ENCODE measurements at regions not wholly inside any gene's neighbourhood (a gene's known extent, or its start where the extent isn't known, plus 50 kb on each side); places are given as distances from the start of the nearest gene placed in this dataset.

DNA sequence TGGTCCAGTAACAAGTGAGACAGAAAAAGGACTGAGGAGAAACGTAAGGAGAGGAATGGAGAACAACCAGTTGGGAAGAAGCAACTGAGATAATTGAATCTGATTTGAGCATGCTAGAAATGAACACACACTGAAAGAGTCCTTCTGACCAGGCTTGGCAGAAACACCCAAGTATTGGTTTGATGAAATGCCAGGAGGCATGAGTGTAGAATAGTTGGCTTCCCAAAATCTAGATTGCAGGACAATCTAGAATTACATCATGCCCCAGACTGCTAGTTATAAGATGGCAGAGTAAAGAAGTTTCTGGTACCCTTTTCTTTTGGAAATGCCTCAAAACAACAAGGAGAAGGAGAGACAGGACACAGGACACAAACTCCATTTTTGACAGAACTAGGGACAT lies 189.7 kb upstream of the STT3B start:
- TF ChIP-seq, protein P1, sequence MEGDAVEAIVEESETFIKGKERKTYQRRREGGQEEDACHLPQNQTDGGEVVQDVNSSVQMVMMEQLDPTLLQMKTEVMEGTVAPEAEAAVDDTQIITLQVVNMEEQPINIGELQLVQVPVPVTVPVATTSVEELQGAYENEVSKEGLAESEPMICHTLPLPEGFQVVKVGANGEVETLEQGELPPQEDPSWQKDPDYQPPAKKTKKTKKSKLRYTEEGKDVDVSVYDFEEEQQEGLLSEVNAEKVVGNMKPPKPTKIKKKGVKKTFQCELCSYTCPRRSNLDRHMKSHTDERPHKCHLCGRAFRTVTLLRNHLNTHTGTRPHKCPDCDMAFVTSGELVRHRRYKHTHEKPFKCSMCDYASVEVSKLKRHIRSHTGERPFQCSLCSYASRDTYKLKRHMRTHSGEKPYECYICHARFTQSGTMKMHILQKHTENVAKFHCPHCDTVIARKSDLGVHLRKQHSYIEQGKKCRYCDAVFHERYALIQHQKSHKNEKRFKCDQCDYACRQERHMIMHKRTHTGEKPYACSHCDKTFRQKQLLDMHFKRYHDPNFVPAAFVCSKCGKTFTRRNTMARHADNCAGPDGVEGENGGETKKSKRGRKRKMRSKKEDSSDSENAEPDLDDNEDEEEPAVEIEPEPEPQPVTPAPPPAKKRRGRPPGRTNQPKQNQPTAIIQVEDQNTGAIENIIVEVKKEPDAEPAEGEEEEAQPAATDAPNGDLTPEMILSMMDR (IDR thresholded peaks at IDR 0.05; ENCODE audit: low read depth, low read length): no peak
- TF ChIP-seq MYC (IDR thresholded peaks at IDR 0.05; ENCODE audit: low read depth, low read length): no peak
- TF ChIP-seq, protein P2, sequence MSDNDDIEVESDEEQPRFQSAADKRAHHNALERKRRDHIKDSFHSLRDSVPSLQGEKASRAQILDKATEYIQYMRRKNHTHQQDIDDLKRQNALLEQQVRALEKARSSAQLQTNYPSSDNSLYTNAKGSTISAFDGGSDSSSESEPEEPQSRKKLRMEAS (IDR thresholded peaks at IDR 0.05; ENCODE audit: low read depth, low read length): no peak
- no peak for TF ChIP-seq POLR2A (IDR thresholded peaks at IDR 0.05; ENCODE audit: extremely low read depth, insufficient read length)
